Uterus (tissue), 2 donors: ENCODE measurements at regions not wholly inside any gene's neighbourhood (a gene's known extent, or its start where the extent isn't known, plus 50 kb on each side); places are given as distances from the start of the nearest gene placed in this dataset.

ENCODE experiments used
- POLR2A ChIP-seq, 2 donors: fragments of 450-650 bp; IDR thresholded peaks; one replicate each; pipeline ENCODE4 v1.6.1; 2016; ENCODE audit warnings: antibody characterized with exemption in 2 of 2, mild to moderate bottlenecking in 1 of 2, moderate library complexity in 1 of 2
- TF ChIP-seq, protein P1 (sequence below), 4 experiments: fragments of 200-600 bp in 2 of 4; fragments of 450-650 bp in 2 of 4; sonication (generic) in 2 of 4; IDR thresholded peaks; one replicate each; pipeline ENCODE4 v1.5.1; 2016 to 2019; ENCODE audit warnings: antibody characterized with exemption in 4 of 4, mild to moderate bottlenecking in 2 of 4, moderate library complexity in 1 of 4

DNA sequence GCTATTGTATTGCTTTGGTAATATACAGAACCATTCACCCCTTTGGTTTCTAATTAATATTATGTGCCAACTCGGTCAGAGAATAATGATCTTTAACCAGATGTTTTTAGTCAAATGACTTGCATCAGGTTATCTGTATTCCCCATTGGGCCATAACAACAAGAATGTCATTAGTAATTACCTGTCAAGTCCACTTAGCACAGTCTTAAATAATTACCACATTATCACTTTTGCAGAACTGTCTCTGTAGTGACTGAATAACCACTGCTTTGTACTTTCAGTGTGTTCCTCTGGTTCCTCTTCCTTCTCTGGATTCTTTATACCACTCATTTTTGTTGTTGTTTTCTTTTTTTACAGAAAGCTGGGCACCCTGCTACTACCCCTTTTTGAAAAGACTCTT lies 257.7 kb upstream of the SPOCK3 start:
- TF ChIP-seq, protein P1, sequence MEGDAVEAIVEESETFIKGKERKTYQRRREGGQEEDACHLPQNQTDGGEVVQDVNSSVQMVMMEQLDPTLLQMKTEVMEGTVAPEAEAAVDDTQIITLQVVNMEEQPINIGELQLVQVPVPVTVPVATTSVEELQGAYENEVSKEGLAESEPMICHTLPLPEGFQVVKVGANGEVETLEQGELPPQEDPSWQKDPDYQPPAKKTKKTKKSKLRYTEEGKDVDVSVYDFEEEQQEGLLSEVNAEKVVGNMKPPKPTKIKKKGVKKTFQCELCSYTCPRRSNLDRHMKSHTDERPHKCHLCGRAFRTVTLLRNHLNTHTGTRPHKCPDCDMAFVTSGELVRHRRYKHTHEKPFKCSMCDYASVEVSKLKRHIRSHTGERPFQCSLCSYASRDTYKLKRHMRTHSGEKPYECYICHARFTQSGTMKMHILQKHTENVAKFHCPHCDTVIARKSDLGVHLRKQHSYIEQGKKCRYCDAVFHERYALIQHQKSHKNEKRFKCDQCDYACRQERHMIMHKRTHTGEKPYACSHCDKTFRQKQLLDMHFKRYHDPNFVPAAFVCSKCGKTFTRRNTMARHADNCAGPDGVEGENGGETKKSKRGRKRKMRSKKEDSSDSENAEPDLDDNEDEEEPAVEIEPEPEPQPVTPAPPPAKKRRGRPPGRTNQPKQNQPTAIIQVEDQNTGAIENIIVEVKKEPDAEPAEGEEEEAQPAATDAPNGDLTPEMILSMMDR (IDR thresholded peaks at IDR 0.05): no peak
- no peak for TF ChIP-seq POLR2A (IDR thresholded peaks at IDR 0.05)
